ENCODE measurements at regions not wholly inside any gene's neighbourhood (a gene's known extent, or its start where the extent isn't known, plus 50 kb on each side); places are given as distances from the start of the nearest gene placed in this dataset.

DNA sequence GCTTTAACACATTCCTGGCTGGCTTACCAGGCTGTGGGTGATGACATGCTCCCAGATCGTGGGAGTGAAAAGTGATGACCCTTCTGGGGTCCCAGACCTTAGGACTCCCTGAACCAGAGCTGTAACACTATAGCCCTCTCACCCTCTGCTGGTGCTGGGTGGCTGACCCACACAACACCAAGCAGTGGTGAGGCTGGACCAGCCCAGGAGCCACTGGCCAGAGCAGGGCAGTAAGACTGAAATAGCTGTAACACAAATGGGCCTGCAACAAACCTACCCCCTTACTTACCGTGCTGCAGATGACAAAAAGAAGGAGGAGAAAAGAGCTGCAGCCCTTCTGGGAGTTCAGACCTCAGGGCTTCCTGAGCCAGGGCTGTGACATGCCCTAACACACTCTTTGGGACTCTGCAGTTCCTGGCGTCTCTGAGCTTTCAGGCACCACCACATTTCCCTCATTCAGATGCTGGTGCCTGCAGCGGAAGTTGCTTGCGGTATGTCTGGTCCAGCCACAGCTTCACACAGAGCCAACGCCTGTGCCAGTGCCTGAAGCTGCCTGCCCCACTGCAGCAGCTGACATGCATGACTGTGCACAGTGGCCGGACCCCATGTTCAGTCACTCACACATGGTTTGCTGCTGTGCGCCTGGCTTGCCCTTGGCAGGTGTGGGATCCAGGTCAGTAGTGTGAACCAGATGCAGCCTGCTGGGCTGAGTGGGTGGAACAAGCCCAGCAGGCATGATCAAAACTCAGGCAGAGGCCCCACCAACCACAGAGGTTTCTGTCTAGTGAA lies 1247.4 kb downstream of the EFNA5 start:
- DNase-seq: peak in 1 of 2 donors; percentile 19
- Histone ChIP-seq H3K36me3 (no peaks in the 10 kb centered on the region), H3K4me1 (no peaks in the 10 kb centered on the region), H3K27me3 (no peaks in the 10 kb centered on the region), H3K4me3 (no peak overlapping the region), H3K27ac (no peak overlapping the region), H3K9me3 (no peaks in the 10 kb centered on the region)
- TF ChIP-seq, protein P1, sequence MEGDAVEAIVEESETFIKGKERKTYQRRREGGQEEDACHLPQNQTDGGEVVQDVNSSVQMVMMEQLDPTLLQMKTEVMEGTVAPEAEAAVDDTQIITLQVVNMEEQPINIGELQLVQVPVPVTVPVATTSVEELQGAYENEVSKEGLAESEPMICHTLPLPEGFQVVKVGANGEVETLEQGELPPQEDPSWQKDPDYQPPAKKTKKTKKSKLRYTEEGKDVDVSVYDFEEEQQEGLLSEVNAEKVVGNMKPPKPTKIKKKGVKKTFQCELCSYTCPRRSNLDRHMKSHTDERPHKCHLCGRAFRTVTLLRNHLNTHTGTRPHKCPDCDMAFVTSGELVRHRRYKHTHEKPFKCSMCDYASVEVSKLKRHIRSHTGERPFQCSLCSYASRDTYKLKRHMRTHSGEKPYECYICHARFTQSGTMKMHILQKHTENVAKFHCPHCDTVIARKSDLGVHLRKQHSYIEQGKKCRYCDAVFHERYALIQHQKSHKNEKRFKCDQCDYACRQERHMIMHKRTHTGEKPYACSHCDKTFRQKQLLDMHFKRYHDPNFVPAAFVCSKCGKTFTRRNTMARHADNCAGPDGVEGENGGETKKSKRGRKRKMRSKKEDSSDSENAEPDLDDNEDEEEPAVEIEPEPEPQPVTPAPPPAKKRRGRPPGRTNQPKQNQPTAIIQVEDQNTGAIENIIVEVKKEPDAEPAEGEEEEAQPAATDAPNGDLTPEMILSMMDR (IDR thresholded peaks at IDR 0.05): no peak
- intact Hi-C loops (cut with DNase I; ENCODE audit: low total_unique reads): no loop called here

DNA sequence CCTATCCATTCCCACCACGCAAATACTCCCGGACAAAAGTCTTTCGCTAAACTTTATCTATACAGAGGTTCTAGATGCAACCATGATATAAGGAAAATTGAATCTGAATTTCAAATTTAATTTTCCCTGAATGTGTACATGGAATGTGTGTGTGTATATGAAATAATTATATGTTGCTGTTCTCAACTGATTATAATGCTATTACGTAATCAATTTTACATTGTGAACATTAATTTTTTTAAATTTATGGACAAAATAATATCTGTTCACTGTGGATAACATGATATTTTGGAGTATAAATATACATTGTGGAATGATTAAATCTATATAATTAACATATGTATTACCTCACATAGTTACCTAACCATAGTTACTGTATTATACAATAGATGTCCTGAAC lies 1250.6 kb downstream of the EFNA5 start:
- TF ChIP-seq, protein P1 (IDR thresholded peaks at IDR 0.05): no peak

DNA sequence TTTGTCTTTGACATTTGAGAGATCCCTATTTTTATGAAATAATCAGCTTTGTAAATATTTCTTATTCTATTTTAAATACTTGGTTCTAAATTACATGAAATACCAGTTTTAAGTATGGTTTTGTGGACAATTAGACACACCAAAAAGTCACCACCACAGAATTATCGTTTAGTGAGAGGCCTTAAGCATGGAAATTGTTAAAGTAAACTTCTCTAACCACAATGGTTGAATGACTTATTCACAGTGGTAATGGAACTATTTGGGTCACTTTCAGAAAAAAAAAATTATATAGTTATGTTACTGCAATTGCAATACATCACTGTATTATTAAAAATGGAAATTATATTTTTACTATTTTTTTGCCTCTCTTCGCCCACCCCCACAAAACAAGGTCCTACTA lies 1252.5 kb downstream of the EFNA5 start:
- intact Hi-C loops (cut with DNase I; ENCODE audit: low total_unique reads): no loop called here
- Histone ChIP-seq H3K36me3 (no peaks in the 10 kb centered on the region), H3K27ac (no peak overlapping the region), H3K4me3 (no peak overlapping the region), H3K9me3 (no peaks in the 10 kb centered on the region), H3K27me3 (no peaks in the 10 kb centered on the region), H3K4me1 (no peaks in the 10 kb centered on the region)
- TF ChIP-seq, protein P1 (IDR thresholded peaks at IDR 0.05): no peak
- DNase-seq: no peak

More for the DNA sequence above, 1250.6 kb downstream of the EFNA5 start:
- Histone ChIP-seq H3K9me3 (no peaks in the 10 kb centered on the region), H3K36me3 (no peaks in the 10 kb centered on the region), H3K4me3 (no peak overlapping the region), H3K4me1 (no peaks in the 10 kb centered on the region), H3K27ac (no peak overlapping the region), H3K27me3 (no peaks in the 10 kb centered on the region)
- intact Hi-C loops (cut with DNase I; ENCODE audit: low total_unique reads): no loop called here
- no peak for DNase-seq

DNA sequence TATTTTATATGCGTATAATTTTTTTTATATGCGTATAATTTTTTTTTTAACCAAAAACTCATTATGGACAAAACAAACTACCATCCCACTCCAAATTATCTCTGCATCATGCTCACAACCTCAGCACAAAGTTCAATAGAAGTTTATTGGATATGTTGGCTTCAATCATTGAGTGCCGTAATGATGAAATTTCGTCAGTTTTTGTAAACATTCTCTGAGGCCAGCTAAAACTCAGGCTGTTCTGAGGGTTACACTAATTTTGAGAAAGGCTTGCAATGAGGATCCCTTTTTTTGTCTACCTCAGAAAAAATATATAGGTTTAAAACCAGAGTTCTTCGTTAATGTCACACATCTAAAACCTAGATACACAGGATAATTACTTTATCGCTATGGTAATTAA lies 1253.2 kb downstream of the EFNA5 start:
- TF ChIP-seq, protein P1 (IDR thresholded peaks at IDR 0.05): no peak
- no peaks in the 10 kb centered on the region for H3K9me3 ChIP-seq
- no peaks in the 10 kb centered on the region for H3K27me3 ChIP-seq
- no peak for DNase-seq
- intact Hi-C loops (cut with DNase I; ENCODE audit: low total_unique reads): no loop called here
- H3K4me1 ChIP-seq: no peaks in the 10 kb centered on the region
- H3K27ac ChIP-seq: no peak overlapping the region
- no peaks in the 10 kb centered on the region for H3K36me3 ChIP-seq
- H3K4me3 ChIP-seq: no peak overlapping the region

DNA sequence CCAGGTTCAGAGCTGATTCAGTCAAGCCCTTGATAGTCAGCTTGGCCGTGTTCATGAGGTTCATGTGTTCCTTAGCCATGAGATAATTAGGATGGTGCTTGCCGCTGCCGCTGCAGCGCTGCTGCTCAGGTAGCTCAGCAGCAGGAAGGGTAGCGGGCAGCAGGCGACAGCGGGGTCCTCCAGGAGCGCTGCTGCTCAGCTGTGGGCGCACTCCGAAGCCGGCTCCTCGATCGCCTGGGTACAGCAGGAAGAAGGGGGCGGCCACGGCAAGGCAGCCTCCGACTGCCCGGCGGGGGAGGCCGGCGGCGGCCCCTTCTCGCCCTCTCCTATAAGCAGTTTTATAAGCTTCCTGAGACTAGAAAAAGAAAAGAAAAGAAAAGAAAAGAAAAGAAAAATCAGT lies 1253.6 kb downstream of the EFNA5 start:
- Histone ChIP-seq H3K27me3 (no peaks in the 10 kb centered on the region), H3K36me3 (no peaks in the 10 kb centered on the region), H3K9me3 (no peaks in the 10 kb centered on the region), H3K27ac (no peak overlapping the region), H3K4me1 (no peaks in the 10 kb centered on the region), H3K4me3 (no peak overlapping the region)
- TF ChIP-seq, protein P1 (IDR thresholded peaks at IDR 0.05): no peak
- no peak for DNase-seq
- intact Hi-C loops (cut with DNase I; ENCODE audit: low total_unique reads): no loop called here
